NB4 (cell line): ENCODE measurements at regions not wholly inside any gene's neighbourhood (a gene's known extent, or its start where the extent isn't known, plus 50 kb on each side); places are given as distances from the start of the nearest gene placed in this dataset.

Source experiments
- DNase-seq: peaks from one replicate; pipeline ENCODE4 v3.0.0; 2010; ENCODE audit warnings: low read depth
- H3K4me3 ChIP-seq: one replicate; pipeline ENCODE4 v1.5.1; 2011; ENCODE audit warnings: mild to moderate bottlenecking, low read depth, low read length, moderate library complexity
- CTCF ChIP-seq: IDR thresholded peaks from one replicate; pipeline ENCODE4 v1.5.1; 2012; ENCODE audit warnings: low read depth, low read length
- MAX ChIP-seq: IDR thresholded peaks from 2 replicates; pipeline ENCODE4 v1.6.1; 2011; ENCODE audit warnings: low read depth, low read length
- MYC ChIP-seq: IDR thresholded peaks from 2 replicates; pipeline ENCODE4 v1.6.1; 2011; ENCODE audit warnings: low read depth, low read length
- POLR2A ChIP-seq: IDR thresholded peaks from 2 replicates; pipeline ENCODE4 v1.6.1; 2011; ENCODE audit warnings: mild to moderate bottlenecking; ENCODE audit not compliant: insufficient read length; ENCODE audit errors: extremely low read depth

GRCh38 chr9:97753364-97753763 is 56.2 kb upstream of the XPA start:
- no peak for TF ChIP-seq CTCF
- no peak for TF ChIP-seq MAX
- TF ChIP-seq POLR2A = no peak
- no peak for TF ChIP-seq MYC
- H3K4me3 ChIP-seq = no peak overlapping the region
- no peak for DNase-seq

GRCh38 chr9:97753975-97754374 is 56.8 kb upstream of the XPA start:
- peak; percentile 24 for DNase-seq
- no peak overlapping the region for H3K4me3 ChIP-seq
- TF ChIP-seq POLR2A (no peak), MYC (no peak), CTCF (no peak), MAX (no peak)

GRCh38 chr9:97755618-97756267 is 58.6 kb upstream of the XPA start:
- no peak for TF ChIP-seq POLR2A
- TF ChIP-seq MYC = no peak
- no peak for TF ChIP-seq MAX
- TF ChIP-seq CTCF = no peak
- DNase-seq = no peak
- H3K4me3 ChIP-seq = no peak overlapping the region

GRCh38 chr9:97756991-97757390 is 59.9 kb upstream of the XPA start:
- no peak for DNase-seq
- H3K4me3 ChIP-seq = no peak overlapping the region
- TF ChIP-seq MAX = no peak
- TF ChIP-seq POLR2A = no peak
- no peak for TF ChIP-seq CTCF
- no peak for TF ChIP-seq MYC

GRCh38 chr9:97758334-97758916 is 61.3 kb upstream of the XPA start:
- DNase-seq = no peak
- no peak overlapping the region for H3K4me3 ChIP-seq
- TF ChIP-seq MYC (no peak), CTCF (no peak), POLR2A (no peak), MAX (no peak)
